ENCODE measurements at regions not wholly inside any gene's neighbourhood (a gene's known extent, or its start where the extent isn't known, plus 50 kb on each side); places are given as distances from the start of the nearest gene placed in this dataset.

DNA sequence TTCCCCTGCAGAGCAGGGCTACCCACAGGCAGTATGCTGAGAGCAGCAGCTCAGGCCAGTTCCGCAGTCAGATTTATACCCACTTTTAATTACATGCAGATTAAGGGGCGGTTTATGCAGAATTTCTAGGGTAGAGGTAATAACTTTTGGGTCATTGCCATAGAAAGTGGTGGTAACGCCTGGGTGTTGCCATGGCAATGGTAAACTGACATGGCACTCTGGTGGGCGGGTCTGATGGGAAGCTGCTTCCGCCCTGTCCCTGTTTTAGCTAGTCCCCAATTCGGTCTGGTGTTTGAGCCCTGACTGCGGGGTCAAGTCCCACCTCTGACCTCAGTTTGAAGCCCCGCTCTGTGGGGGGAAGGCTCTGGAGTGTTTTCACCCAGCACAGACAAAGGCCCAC lies 141.1 kb upstream of the VSTM2B start:
- TF ChIP-seq EZH2phosphoT487 (IDR thresholded peaks at IDR 0.05; ENCODE audit: low read depth), result no peak
- TF ChIP-seq, protein P1, sequence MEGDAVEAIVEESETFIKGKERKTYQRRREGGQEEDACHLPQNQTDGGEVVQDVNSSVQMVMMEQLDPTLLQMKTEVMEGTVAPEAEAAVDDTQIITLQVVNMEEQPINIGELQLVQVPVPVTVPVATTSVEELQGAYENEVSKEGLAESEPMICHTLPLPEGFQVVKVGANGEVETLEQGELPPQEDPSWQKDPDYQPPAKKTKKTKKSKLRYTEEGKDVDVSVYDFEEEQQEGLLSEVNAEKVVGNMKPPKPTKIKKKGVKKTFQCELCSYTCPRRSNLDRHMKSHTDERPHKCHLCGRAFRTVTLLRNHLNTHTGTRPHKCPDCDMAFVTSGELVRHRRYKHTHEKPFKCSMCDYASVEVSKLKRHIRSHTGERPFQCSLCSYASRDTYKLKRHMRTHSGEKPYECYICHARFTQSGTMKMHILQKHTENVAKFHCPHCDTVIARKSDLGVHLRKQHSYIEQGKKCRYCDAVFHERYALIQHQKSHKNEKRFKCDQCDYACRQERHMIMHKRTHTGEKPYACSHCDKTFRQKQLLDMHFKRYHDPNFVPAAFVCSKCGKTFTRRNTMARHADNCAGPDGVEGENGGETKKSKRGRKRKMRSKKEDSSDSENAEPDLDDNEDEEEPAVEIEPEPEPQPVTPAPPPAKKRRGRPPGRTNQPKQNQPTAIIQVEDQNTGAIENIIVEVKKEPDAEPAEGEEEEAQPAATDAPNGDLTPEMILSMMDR (IDR thresholded peaks at IDR 0.05; ENCODE audit: low read depth, low read length), result no peak
